Skeletal muscle tissue (tissue), 3 donors: ENCODE measurements at regions not wholly inside any gene's neighbourhood (a gene's known extent, or its start where the extent isn't known, plus 50 kb on each side); places are given as distances from the start of the nearest gene placed in this dataset.

Experiments used
- H3K27ac ChIP-seq: one replicate; pipeline ENCODE4 v1.7.0; 2013; ENCODE audit warnings: mild to moderate bottlenecking, low read depth, low read length, inconsistent platforms
- H3K27me3 ChIP-seq, 3 donors: one replicate each; pipeline ENCODE4 v1.7.0; 2013; ENCODE audit warnings: low read length in 3 of 3; ENCODE audit not compliant: control insufficient read depth in 3 of 3, insufficient read depth in 3 of 3
- H3K36me3 ChIP-seq, 3 donors: one replicate each; pipeline ENCODE4 v1.7.0; 2013; ENCODE audit warnings: low read length in 3 of 3; ENCODE audit not compliant: control insufficient read depth in 3 of 3, insufficient read depth in 3 of 3
- H3K4me1 ChIP-seq, 3 donors: one replicate each; pipeline ENCODE4 v1.7.0; 2013; ENCODE audit warnings: low read length in 3 of 3, mild to moderate bottlenecking in 3 of 3; ENCODE audit not compliant: control insufficient read depth in 3 of 3, insufficient read depth in 3 of 3
- H3K4me3 ChIP-seq, 3 donors: one replicate each; pipeline ENCODE4 v1.7.0; 2013; ENCODE audit warnings: low read length in 3 of 3
- H3K9ac ChIP-seq, 3 donors: one replicate each; pipeline ENCODE4 v1.7.0; 2013; ENCODE audit warnings: low read length in 3 of 3, mild to moderate bottlenecking in 3 of 3, moderate library complexity in 2 of 3, low read depth in 1 of 3
- H3K9me3 ChIP-seq, 3 donors: one replicate each; pipeline ENCODE4 v1.7.0; 2013; ENCODE audit warnings: low read length in 3 of 3; ENCODE audit not compliant: control insufficient read depth in 3 of 3
- donor health status: Osteomylitis.

DNA sequence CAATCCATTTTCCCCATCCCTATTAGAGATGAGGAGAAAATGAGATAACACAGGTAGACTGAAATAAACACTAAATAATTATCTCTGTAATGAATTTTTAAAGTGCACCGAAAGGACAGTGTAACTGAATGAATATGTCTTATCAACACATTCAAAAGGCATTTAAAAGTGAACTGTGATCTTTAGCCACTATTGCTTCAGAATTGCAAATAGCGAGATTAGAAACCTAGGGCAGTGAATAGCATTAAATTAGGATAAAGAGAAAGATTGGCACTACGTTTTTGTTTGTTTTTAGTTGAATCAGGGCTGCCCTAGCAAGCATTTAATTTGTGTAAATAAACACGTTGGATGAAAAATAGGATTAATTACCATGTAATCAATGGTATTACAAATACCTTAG, 537.5 kb downstream of the ELAVL2 start:
- no peak overlapping the region for H3K27ac ChIP-seq
- no peaks in the 10 kb centered on the region for H3K27me3 ChIP-seq
- no peak overlapping the region for H3K9ac ChIP-seq
- H3K36me3 ChIP-seq = no peaks in the 10 kb centered on the region
- H3K4me3 ChIP-seq = no peak overlapping the region
- H3K4me1 ChIP-seq = no peaks in the 10 kb centered on the region
- H3K9me3 ChIP-seq = peaks cover 0 to 3% (median 0%) of the 10 kb centered on the region in 3 donors

DNA sequence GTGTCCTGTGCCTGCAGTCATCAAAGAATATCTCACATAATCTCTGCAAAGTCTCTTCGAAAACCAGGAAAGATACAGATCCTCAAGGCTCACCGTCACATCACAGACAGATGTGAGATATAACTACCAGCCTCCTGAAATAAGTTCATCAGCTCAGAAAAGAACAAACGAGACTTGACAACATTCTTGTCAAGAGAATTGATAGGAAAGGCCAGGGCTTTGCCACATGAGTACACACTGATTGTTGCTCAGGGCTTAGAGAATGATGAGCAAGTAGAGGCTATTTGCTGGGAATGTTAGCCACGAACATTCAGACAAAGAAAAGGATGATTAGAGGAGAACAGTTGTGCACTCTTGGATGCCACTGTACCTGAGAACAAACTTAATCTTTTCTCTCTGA, 535.1 kb downstream of the ELAVL2 start:
- no peaks in the 10 kb centered on the region for H3K27me3 ChIP-seq
- no peak overlapping the region for H3K4me3 ChIP-seq
- no peak overlapping the region for H3K9ac ChIP-seq
- H3K27ac ChIP-seq = no peak overlapping the region
- no peaks in the 10 kb centered on the region for H3K9me3 ChIP-seq
- H3K36me3 ChIP-seq = no peaks in the 10 kb centered on the region
- no peaks in the 10 kb centered on the region for H3K4me1 ChIP-seq

- Histone ChIP-seq H3K9me3 (no peaks in the 10 kb centered on the region), H3K4me1 (no peaks in the 10 kb centered on the region), H3K9ac (no peak overlapping the region), H3K4me3 (no peak overlapping the region), H3K27me3 (no peaks in the 10 kb centered on the region), H3K36me3 (no peaks in the 10 kb centered on the region), H3K27ac (no peak overlapping the region)
Measured at GRCh38 chr9:23302281-23302680, 523.8 kb downstream of the ELAVL2 start.

GRCh38 chr9:23306731-23307130, 519.3 kb downstream of the ELAVL2 start:
- Histone ChIP-seq H3K36me3 (no peaks in the 10 kb centered on the region), H3K4me3 (no peak overlapping the region), H3K27me3 (no peaks in the 10 kb centered on the region), H3K27ac (no peak overlapping the region), H3K9ac (no peak overlapping the region), H3K4me1 (no peaks in the 10 kb centered on the region), H3K9me3 (no peaks in the 10 kb centered on the region)

- Histone ChIP-seq H3K27ac (no peak overlapping the region), H3K9ac (no peak overlapping the region), H3K27me3 (no peaks in the 10 kb centered on the region), H3K4me1 (no peaks in the 10 kb centered on the region), H3K36me3 (no peaks in the 10 kb centered on the region), H3K9me3 (no peaks in the 10 kb centered on the region), H3K4me3 (no peak overlapping the region)
Measured at GRCh38 chr9:23307731-23308513, 518.1 kb downstream of the ELAVL2 start.

DNA sequence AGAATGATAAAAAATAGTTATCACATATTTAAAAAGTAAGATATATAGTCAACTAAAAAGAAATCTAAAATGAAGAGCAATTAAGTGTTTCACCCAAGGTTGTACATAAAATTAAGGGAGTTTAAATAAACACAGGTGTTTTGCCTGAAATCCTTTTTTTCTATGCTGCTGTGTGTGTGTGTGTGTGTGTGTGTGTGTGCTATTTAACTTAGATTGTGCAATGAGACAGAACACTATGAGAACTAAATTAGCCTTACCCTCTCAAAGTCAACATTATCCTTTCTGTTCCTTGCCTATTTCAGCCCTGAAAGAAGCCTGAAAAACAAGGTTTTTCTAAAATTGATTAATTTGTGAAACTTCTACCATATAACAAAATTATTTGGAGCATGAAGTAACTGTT, 516.2 kb downstream of the ELAVL2 start:
- Histone ChIP-seq H3K36me3 (no peaks in the 10 kb centered on the region), H3K4me1 (no peaks in the 10 kb centered on the region), H3K27me3 (no peaks in the 10 kb centered on the region), H3K9ac (no peak overlapping the region), H3K4me3 (no peak overlapping the region), H3K9me3 (no peaks in the 10 kb centered on the region), H3K27ac (no peak overlapping the region)

DNA sequence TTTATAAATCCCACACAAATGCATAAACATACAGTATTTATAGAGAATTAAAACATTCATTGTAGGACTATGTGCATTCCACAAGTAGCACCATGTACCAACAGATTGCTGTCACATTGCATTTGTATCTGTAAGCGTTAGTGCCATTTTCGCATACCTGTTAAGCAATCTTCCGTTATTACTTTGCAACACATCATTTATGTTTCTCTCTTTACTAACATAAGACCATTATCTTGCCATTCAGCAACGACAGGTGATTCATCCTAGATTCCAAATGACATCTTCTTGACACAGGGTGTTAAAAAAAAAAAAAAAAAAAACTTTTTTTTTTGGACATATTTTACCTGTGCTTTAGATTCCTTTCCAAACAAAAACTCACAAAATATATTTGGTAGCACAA, 511.8 kb downstream of the ELAVL2 start:
- H3K9ac ChIP-seq = no peak overlapping the region
- H3K27me3 ChIP-seq = no peaks in the 10 kb centered on the region

GRCh38 chr9:23319092-23319491, 506.9 kb downstream of the ELAVL2 start:
- Histone ChIP-seq H3K9ac (no peak overlapping the region), H3K27ac (no peak overlapping the region), H3K4me3 (no peak overlapping the region), H3K27me3 (no peaks in the 10 kb centered on the region), H3K4me1 (no peaks in the 10 kb centered on the region), H3K9me3 (no peaks in the 10 kb centered on the region), H3K36me3 (no peaks in the 10 kb centered on the region)

More for the DNA sequence above, 511.8 kb downstream of the ELAVL2 start:
- H3K27ac ChIP-seq = no peak overlapping the region
- no peaks in the 10 kb centered on the region for H3K9me3 ChIP-seq
- H3K4me3 ChIP-seq = no peak overlapping the region
- H3K36me3 ChIP-seq = no peaks in the 10 kb centered on the region
- no peaks in the 10 kb centered on the region for H3K4me1 ChIP-seq

DNA sequence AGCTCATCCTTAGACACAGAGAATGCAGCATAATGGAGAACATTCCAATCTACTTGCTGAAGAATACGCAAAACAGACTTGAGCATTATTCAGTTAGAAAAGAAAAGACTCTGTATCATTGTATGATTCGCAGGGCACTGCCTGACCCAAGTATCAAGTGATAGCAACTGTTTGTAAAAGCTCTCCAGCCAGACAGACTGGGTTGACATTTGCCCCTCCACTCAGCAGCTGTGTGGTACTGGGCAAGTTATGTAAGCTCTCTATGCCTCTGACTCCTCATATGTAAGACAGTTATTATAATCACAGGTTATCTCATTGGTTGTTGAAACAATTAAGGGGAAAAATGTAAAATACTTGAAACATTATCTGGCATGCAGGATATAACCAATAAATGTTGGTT, 505.0 kb downstream of the ELAVL2 start:
- Histone ChIP-seq H3K27me3 (no peaks in the 10 kb centered on the region), H3K27ac (no peak overlapping the region), H3K36me3 (no peaks in the 10 kb centered on the region), H3K4me3 (no peak overlapping the region), H3K4me1 (no peaks in the 10 kb centered on the region), H3K9ac (no peak overlapping the region), H3K9me3 (no peaks in the 10 kb centered on the region)

- no peak overlapping the region for H3K9ac ChIP-seq
- no peak overlapping the region for H3K27ac ChIP-seq
- no peaks in the 10 kb centered on the region for H3K9me3 ChIP-seq
- H3K36me3 ChIP-seq = no peaks in the 10 kb centered on the region
- H3K27me3 ChIP-seq = no peaks in the 10 kb centered on the region
- H3K4me1 ChIP-seq = no peaks in the 10 kb centered on the region
- no peak overlapping the region for H3K4me3 ChIP-seq
Measured at GRCh38 chr9:23322392-23322791, 503.6 kb downstream of the ELAVL2 start.
